ENCODE measurements at regions not wholly inside any gene's neighbourhood (a gene's known extent, or its start where the extent isn't known, plus 50 kb on each side); places are given as distances from the start of the nearest gene placed in this dataset.

DNA sequence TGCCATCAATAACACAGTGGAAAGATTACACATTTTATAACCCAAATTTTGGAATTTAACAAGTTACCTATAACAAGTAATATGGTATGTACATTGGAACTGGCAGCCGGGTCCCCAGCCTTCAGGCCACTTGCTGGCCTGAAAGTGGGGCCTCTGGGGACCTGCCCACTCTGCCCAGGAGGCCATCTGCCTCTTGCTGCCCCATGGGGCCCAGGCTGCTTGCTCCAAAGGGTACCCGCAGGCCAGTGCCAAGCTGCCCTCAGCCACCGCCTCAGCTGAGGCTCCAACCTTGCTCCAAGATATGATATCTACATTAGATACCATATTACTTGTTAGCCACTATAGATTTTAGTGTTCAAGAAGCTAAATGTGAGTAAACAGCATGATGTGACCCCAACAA lies 120.8 kb upstream of the TMEFF2 start:
- Histone ChIP-seq H3K9me2 (ENCODE audit: insufficient read depth) (no peaks in the 10 kb centered on the region), H3K4me3 (no peak overlapping the region), H2AFZ (no peak overlapping the region), H3K9me3 (ENCODE audit: insufficient read depth, low read depth) (no peaks in the 10 kb centered on the region), H3K79me2 (ENCODE audit: low read depth) (no peaks in the 10 kb centered on the region), H3F3A (ENCODE audit: insufficient read depth, low read depth) (no peaks in the 10 kb centered on the region), H3K27ac (no peak overlapping the region), H4K20me1 (ENCODE audit: insufficient read depth) (no peaks in the 10 kb centered on the region), H3K4me2 (no peak overlapping the region), H3K27me3 (ENCODE audit: insufficient read depth, low read depth) (no peaks in the 10 kb centered on the region), H3K36me3 (ENCODE audit: low read depth) (no peaks in the 10 kb centered on the region), H3K4me1 (replicated peaks; ENCODE audit: insufficient read depth) (no peaks in the 10 kb centered on the region)
- intact Hi-C loops (cut with micrococcal nuclease; ENCODE audit: unreplicated experiment), result no loop called here
- no TSS peak for BruUV-seq (replicated peaks)
- ChIA-PET CTCF (no interaction called here), POLR2A (ENCODE audit: unreplicated experiment) (no interaction called here)
- DNase-seq, result no peak
- TF ChIP-seq, protein P1, sequence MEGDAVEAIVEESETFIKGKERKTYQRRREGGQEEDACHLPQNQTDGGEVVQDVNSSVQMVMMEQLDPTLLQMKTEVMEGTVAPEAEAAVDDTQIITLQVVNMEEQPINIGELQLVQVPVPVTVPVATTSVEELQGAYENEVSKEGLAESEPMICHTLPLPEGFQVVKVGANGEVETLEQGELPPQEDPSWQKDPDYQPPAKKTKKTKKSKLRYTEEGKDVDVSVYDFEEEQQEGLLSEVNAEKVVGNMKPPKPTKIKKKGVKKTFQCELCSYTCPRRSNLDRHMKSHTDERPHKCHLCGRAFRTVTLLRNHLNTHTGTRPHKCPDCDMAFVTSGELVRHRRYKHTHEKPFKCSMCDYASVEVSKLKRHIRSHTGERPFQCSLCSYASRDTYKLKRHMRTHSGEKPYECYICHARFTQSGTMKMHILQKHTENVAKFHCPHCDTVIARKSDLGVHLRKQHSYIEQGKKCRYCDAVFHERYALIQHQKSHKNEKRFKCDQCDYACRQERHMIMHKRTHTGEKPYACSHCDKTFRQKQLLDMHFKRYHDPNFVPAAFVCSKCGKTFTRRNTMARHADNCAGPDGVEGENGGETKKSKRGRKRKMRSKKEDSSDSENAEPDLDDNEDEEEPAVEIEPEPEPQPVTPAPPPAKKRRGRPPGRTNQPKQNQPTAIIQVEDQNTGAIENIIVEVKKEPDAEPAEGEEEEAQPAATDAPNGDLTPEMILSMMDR (conservative IDR thresholded peaks at IDR 0.05), result no peak
- no peak for TF ChIP-seq EZH2 (IDR thresholded peaks at IDR 0.05; ENCODE audit: low read depth)

DNA sequence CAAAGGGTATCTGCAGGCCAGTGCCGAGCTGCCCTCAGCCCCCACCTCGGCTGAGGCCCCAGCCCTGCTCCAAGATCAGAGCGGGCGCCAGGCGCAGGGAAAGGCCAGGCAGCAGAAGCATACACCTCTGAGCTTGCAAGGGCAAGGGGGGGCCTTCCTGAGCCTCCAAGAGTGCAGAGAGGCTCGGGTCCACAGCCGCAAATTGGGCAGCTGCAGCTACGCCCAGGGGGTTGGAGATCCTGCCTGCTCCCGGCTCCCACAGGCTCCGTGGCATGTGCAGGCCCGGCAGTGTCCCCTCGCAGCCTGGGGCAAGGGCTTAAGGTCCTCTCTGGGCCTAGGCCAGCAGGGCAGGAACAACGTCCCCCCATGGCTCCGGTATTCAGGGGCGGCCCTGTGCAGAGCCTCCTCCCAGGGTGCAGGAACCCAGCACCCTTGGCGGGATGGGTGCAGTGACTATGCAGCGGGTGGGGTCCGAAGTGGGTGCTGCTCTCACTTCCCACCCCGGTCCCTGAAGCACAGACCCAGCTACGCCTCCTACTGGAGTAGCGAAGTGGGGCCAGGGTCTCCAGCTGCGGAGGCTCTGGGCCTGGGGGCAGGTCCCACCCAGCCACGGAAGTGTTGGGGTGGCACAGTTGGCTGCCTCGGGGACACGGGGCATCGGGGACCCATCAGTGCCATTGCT lies 120.2 kb upstream of the TMEFF2 start:
- H3K4me3 ChIP-seq, result no peak overlapping the region
- no peak overlapping the region for H3K27ac ChIP-seq
- H2AFZ ChIP-seq, result no peak overlapping the region
- no TSS peak for BruUV-seq (replicated peaks)
- H3K4me2 ChIP-seq, result no peak overlapping the region
- H3K27me3 ChIP-seq (ENCODE audit: insufficient read depth, low read depth), result no peaks in the 10 kb centered on the region
- H3F3A ChIP-seq (ENCODE audit: insufficient read depth, low read depth), result no peaks in the 10 kb centered on the region
- no peaks in the 10 kb centered on the region for H3K36me3 ChIP-seq (ENCODE audit: low read depth)
- H3K9me3 ChIP-seq (ENCODE audit: insufficient read depth, low read depth), result no peaks in the 10 kb centered on the region
- no peaks in the 10 kb centered on the region for H3K9me2 ChIP-seq (ENCODE audit: insufficient read depth)
- no peak for TF ChIP-seq EZH2 (IDR thresholded peaks at IDR 0.05; ENCODE audit: low read depth)
- TF ChIP-seq, protein P1 (conservative IDR thresholded peaks at IDR 0.05), result no peak
- ChIA-PET CTCF (no interaction called here), POLR2A (ENCODE audit: unreplicated experiment) (no interaction called here)
- DNase-seq, result no peak
- no peaks in the 10 kb centered on the region for H3K4me1 ChIP-seq (replicated peaks; ENCODE audit: insufficient read depth)
- H3K79me2 ChIP-seq (ENCODE audit: low read depth), result no peaks in the 10 kb centered on the region
- no peaks in the 10 kb centered on the region for H4K20me1 ChIP-seq (ENCODE audit: insufficient read depth)
- intact Hi-C loops (cut with micrococcal nuclease; ENCODE audit: unreplicated experiment), result no loop called here

DNA sequence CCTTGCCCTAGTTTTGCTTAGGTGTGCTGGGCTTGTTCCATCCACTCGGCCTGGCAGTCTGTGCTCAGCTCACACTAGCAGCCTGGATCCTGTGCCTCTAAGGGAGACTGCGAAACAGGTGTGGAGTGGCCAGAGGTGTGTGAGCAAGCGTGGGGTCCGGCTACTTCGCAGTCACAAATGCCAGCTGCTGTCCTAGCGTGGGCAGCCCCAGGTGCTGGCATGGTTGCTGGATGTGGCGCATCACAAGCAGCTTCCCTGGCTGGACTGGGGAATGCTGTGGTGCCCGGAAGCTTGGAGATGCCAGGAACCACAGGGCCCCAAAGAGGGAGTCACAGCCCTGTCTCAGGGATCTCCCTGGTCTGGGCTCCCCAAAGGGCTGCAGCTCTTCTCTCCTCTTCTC lies 119.0 kb upstream of the TMEFF2 start:
- no peaks in the 10 kb centered on the region for H4K20me1 ChIP-seq (ENCODE audit: insufficient read depth)
- no peaks in the 10 kb centered on the region for H3K27me3 ChIP-seq (ENCODE audit: insufficient read depth, low read depth)
- H2AFZ ChIP-seq, result no peak overlapping the region
- ChIA-PET CTCF (no interaction called here), POLR2A (ENCODE audit: unreplicated experiment) (no interaction called here)
- no peak overlapping the region for H3K27ac ChIP-seq
- intact Hi-C loops (cut with micrococcal nuclease; ENCODE audit: unreplicated experiment), result no loop called here
- no peak for DNase-seq
- no peaks in the 10 kb centered on the region for H3K36me3 ChIP-seq (ENCODE audit: low read depth)
- H3K9me3 ChIP-seq (ENCODE audit: insufficient read depth, low read depth), result no peaks in the 10 kb centered on the region
- TF ChIP-seq, protein P1 (conservative IDR thresholded peaks at IDR 0.05), result no peak
- no peak for TF ChIP-seq EZH2 (IDR thresholded peaks at IDR 0.05; ENCODE audit: low read depth)
- no peaks in the 10 kb centered on the region for H3K4me1 ChIP-seq (replicated peaks; ENCODE audit: insufficient read depth)
- no peaks in the 10 kb centered on the region for H3F3A ChIP-seq (ENCODE audit: insufficient read depth, low read depth)
- no peak overlapping the region for H3K4me3 ChIP-seq
- no peak overlapping the region for H3K4me2 ChIP-seq
- H3K9me2 ChIP-seq (ENCODE audit: insufficient read depth), result no peaks in the 10 kb centered on the region
- no peaks in the 10 kb centered on the region for H3K79me2 ChIP-seq (ENCODE audit: low read depth)
- BruUV-seq (replicated peaks), result no TSS peak

Measured in PC-9 (cell line).